ENCODE measurements at regions not wholly inside any gene's neighbourhood (a gene's known extent, or its start where the extent isn't known, plus 50 kb on each side); places are given as distances from the start of the nearest gene placed in this dataset.

DNA sequence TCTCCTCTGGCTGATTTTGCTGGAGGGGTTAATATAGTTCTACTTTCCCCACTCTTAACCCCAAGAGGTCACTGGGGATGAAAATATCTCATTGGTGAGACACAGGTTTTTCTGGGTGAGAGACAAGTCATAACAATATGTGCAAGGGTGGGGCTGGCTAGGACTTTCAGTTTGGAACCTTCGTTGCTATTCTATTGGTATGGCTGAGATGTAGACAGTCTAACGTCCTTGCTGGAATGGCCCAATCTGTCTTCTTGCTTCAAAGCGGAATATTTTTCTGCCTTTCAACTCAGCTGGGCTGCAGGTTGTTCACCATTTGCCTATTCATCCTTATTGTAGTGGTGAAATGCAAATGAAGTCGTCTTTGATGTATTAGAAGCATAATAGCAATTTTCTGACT is 267.3 kb upstream of the MKI67 start:
- TF ChIP-seq POLR2A (IDR thresholded peaks at IDR 0.05) (no peak), EP300 (IDR thresholded peaks at IDR 0.05) (no peak)

Data from sigmoid colon (tissue), 4 donors.